C4-2B (cell line): ENCODE measurements at regions not wholly inside any gene's neighbourhood (a gene's known extent, or its start where the extent isn't known, plus 50 kb on each side); places are given as distances from the start of the nearest gene placed in this dataset.

Experiments
- H3K27ac ChIP-seq: fragments of 450-650 bp; 2 replicates; pipeline ENCODE4 v1.5.1; 2017
- CTCF ChIP-seq: fragments of 450-650 bp; conservative IDR thresholded peaks from 2 replicates; pipeline ENCODE4 v1.5.1; 2017; ENCODE audit warnings: mild to moderate bottlenecking
- ZFX ChIP-seq: fragments of 450-650 bp; IDR thresholded peaks from 2 replicates; pipeline ENCODE4 v1.6.1; 2017

GRCh38 chr2:59745085-59745484 lies 808.4 kb downstream of the BCL11A start:
- TF ChIP-seq CTCF: no peak
- TF ChIP-seq ZFX: no peak
- H3K27ac ChIP-seq: no peak overlapping the region

- TF ChIP-seq ZFX (no peak), CTCF (no peak)
- H3K27ac ChIP-seq: no peak overlapping the region
Measured at GRCh38 chr2:59744436-59744835, 809.0 kb downstream of the BCL11A start.

- H3K27ac ChIP-seq: no peak overlapping the region
- TF ChIP-seq CTCF: no peak
- TF ChIP-seq ZFX: no peak
Measured at GRCh38 chr2:59741840-59742239, 811.6 kb downstream of the BCL11A start.

GRCh38 chr2:59739166-59739565 lies 814.3 kb downstream of the BCL11A start:
- TF ChIP-seq CTCF: no peak
- no peak for TF ChIP-seq ZFX
- H3K27ac ChIP-seq: no peak overlapping the region

- TF ChIP-seq CTCF (no peak), ZFX (no peak)
- H3K27ac ChIP-seq: no peak overlapping the region
Measured at GRCh38 chr2:59737299-59737698, 816.2 kb downstream of the BCL11A start.

- H3K27ac ChIP-seq: no peak overlapping the region
- TF ChIP-seq ZFX: no peak
- no peak for TF ChIP-seq CTCF
Measured at GRCh38 chr2:59734743-59735142, 818.7 kb downstream of the BCL11A start.

- no peak overlapping the region for H3K27ac ChIP-seq
- TF ChIP-seq ZFX: no peak
- no peak for TF ChIP-seq CTCF
Measured at GRCh38 chr2:59733970-59734369, 819.5 kb downstream of the BCL11A start.

- no peak for TF ChIP-seq CTCF
- no peak for TF ChIP-seq ZFX
- H3K27ac ChIP-seq: no peak overlapping the region
Measured at GRCh38 chr2:59733567-59733930, 819.9 kb downstream of the BCL11A start.
